H1 (cell line): ENCODE measurements at regions not wholly inside any gene's neighbourhood (a gene's known extent, or its start where the extent isn't known, plus 50 kb on each side); places are given as distances from the start of the nearest gene placed in this dataset.

Experiments
- CTCF ChIP-seq, 3 experiments: IDR thresholded peaks; 1 replicate in 2 of 3; 2 replicates in 1 of 3; pipeline versions ENCODE4 v1.5.1 to v1.6.1; 2011; ENCODE audit warnings: low read length in 3 of 3, mild to moderate bottlenecking in 3 of 3, inconsistent platforms in 2 of 3, low read depth in 1 of 3, moderate library complexity in 1 of 3; ENCODE audit not compliant: insufficient read depth in 1 of 3; ENCODE audit errors: control extremely low read depth in 1 of 3
- POLR2A ChIP-seq, 2 experiments: IDR thresholded peaks; 1 replicate in 1 of 2; 2 replicates in 1 of 2; pipeline ENCODE4 v1.6.1; 2011; ENCODE audit warnings: low read depth in 2 of 2, low read length in 2 of 2, mild to moderate bottlenecking in 2 of 2; ENCODE audit errors: control extremely low read depth in 1 of 2
- YY1 ChIP-seq: IDR thresholded peaks from 2 replicates; pipeline ENCODE4 v1.6.1; 2011; ENCODE audit warnings: low read depth, mild to moderate bottlenecking, low read length

- TF ChIP-seq POLR2A (IDR thresholded peaks at IDR 0.05; ENCODE audit: control extremely low read depth in 1 of 2, low read depth in 2 of 2, low read length in 2 of 2) (no peak), CTCF (IDR thresholded peaks at IDR 0.05; ENCODE audit: control extremely low read depth in 1 of 3, insufficient read depth in 1 of 3, low read depth in 1 of 3, low read length in 3 of 3) (no peak), YY1 (no peak)
Measured at GRCh38 chr2:10513201-10513600, 65.1 kb upstream of the ODC1 start.
